GM18909 (cell line): ENCODE measurements at regions not wholly inside any gene's neighbourhood (a gene's known extent, or its start where the extent isn't known, plus 50 kb on each side); places are given as distances from the start of the nearest gene placed in this dataset.
"Not testable (repeated sequence)": the region's sequence is repeated elsewhere in the genome, so short reads cannot be mapped to it uniquely, and the experiment has no call there.

Source experiments
- ATAC-seq: cut with Tn5 transposase; IDR thresholded peaks from one replicate; pipeline ENCODE4 v1.9.1; 2021; ENCODE audit warnings: mild to moderate bottlenecking; ENCODE audit not compliant: unreplicated experiment, poor library complexity

DNA sequence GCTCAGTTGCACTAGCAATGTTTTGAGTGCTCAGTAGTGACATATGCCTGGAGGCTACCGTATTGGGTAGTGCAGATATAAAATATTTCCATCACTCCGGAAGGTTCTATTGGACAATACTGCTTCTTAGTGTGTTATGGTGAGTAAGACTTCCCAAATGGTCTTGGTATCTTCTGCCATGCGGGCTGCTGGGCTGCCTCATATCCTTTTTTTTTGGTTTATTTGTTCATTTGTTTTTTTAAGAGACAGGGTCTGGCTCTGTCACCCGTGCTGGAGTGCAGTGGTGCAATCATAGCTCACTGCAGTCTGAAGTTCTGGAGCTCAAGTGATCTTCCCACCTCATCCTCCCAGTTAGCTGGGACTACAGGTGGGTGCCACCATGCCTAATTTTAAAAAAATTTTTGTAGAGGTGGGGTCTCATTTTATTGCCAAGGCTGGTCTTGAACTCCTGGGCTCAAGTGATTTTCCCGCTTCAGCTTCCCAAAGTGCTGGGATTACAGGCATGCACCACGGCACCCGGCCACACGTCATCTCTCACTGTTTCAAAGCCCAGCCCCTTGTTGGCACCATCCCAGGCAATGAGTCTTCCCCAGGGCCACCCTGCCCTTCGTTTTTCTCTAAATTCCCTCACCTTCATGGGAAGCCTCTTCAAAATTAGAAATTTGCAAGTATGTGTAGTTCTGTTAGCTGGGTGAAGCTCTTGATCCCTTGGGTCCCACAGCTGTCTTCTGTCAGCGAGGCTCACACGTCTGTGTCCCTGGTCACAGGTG is 111.0 kb upstream of the KLF14 start:
- no peak for ATAC-seq

DNA sequence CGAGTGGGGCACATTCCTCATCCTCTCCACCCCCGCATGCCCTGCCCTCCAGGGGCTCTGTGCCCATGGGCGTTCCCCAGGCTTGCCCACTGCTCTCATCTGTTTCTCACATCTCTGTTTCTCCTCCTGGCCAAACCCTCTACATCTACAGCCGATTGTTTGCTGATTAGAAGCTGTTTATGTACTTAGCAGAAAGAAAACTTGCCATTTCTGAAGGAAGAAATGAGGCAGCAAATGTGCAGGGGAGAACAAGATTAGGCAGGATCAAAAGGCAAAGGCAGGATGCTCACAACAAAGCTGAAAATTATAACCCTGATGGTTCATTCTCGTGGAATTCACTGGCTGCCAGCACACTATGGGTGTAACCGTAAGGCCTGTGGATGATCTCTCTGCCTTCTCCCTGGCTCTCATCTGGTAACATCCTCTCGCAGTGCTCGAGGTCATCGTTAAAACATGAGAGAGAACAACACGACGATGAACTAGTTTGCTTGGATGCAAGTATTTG is 111.6 kb upstream of the KLF14 start:
- no peak for ATAC-seq

DNA sequence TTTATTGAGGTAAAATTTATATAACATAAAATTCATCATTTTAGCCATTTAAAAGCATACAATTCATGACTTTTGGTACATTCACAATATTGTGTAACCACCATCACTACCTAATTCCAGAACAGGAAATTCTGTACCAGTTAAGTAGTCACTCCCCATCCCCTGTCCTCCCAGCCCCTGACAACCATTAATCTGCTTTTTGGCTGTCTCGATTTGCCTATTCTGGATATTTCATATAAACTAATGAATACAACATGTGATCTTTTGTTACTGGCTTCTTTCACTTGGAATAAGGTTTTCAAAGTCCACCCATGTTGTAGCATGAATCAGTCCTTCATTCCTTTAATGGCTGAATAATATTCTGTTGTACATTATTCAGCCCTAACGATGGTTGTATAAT is 115.6 kb upstream of the KLF14 start:
- no peak for ATAC-seq

DNA sequence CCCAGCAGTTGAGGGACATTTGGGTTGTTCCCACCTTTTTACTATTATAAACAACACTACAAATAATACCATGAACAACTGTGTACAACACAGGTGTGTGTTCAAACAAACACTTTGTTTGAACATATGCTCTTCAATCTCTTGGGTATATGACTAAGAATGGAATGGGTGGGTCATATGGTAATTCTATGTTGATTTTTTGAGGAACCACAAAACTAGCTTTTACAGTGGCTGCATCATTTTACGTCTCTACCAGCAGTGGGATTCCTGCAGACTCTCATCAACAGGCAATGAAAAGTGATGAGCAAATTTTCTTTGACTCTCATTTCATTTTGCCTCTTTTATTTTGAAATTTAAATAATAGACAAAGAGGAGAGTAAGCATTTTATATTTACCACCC is 116.9 kb upstream of the KLF14 start:
- ATAC-seq: no peak

DNA sequence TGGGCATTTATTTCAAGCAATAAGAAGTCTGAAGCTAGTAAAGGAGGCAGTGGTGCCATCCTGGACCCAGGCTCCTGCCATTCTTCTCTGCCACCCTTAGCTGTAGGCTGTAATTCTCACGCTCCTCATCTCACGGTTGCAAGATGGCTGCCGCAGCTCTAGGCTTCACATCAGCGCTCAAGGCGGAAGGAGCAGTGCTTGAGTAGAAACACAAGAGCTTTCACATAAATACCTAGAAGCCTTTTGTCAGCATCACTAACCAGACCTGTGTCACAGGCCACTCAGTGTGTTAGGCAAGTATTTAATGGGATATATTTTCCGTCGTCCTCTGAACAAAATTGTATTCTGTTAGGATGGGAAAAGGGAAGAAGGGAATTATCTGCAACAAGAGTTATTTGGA is 118.9 kb upstream of the KLF14 start:
- ATAC-seq: no peak

DNA sequence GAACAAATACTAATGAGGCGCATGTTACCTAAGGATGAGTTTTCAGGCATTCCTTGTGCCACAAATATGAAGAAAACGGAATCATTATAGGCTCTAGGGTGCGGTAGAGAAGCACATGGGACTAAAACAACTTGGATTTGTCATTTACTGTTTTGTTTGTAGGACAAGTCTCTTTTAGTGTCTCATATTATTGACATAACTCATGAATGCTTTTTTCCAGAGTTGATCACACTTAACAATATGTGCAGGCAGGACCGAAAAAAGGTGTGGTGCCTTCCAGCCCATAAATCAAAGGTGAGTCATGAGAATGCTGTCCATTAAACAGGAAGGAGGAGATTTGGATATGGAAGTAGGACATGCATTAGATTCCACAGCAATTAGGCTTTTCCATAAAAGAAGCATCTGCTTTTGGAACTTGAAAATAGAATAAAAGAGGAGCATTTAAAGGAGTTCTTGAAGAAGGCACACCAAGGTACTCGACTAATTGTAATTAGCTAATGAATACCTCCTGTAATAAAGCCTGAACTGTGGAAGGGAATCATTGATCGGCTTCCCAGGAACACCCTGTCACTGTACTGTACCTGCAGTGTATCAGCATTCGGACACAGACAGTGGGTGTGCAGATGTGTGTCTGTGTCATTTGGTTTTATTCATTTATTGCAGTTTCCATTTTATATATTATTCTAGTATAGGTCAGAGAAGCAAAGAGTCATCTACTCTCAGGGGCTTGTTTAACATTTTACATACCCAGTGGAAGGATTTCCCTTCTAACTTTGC is 119.7 kb upstream of the KLF14 start:
- ATAC-seq: no peak

DNA sequence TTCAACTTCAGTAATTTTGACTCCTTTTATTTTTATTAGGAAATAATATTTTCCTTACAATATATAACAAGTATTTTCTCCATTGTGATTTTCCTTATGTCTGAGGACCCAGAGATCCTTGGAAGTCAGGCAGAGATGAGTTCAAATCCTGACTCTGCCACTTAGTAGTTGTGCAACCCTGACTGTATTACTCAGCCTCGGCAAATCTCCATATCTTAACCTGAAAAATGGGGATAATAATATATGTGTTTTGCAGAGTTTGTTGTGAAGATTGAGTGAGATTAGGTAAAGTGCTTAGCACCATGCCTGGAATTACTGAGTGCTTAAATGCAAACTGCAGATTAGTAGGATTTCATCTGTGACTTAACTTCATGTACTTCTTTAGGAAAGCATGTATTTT is 120.5 kb upstream of the KLF14 start:
- no peak for ATAC-seq

DNA sequence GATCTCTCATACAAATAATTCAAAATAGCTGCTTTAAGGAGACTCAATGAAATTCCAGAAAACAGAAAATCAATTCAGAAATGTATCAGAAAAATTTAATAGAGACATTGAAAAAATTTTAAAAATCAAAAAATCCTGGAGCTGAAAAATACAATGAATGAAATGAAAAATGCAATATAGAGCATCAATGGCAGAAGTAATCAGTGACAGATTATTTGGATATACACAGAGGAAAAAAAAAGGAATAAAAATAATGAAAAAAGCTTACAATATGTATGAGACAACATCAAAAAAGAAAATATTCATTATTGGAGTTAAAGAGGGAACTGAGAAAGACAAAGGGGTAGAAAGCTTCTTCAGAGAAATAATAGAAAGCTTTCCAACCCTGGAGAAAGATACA is 122.9 kb upstream of the KLF14 start:
- no peak for ATAC-seq

DNA sequence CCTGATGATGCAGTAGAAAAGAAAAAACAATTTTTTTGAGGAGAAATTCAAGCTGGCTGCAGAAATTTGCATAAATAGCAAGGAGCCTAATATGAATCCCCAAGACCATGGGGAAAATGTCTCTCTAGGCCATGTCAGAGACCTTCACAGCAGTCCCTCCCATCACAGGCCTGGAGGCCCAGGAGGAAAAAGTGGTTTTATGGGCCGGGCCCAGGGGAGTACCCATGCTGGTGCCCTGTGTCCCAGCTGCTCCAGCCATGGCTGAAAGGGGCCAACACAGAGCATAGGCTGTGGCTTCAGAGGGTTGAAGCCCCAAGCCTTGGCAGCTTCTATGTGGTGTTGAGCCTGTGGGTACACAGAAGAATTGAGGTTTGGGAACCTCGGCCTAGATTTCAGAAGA is 126.8 kb upstream of the KLF14 start:
- ATAC-seq: not testable (repeated sequence)

DNA sequence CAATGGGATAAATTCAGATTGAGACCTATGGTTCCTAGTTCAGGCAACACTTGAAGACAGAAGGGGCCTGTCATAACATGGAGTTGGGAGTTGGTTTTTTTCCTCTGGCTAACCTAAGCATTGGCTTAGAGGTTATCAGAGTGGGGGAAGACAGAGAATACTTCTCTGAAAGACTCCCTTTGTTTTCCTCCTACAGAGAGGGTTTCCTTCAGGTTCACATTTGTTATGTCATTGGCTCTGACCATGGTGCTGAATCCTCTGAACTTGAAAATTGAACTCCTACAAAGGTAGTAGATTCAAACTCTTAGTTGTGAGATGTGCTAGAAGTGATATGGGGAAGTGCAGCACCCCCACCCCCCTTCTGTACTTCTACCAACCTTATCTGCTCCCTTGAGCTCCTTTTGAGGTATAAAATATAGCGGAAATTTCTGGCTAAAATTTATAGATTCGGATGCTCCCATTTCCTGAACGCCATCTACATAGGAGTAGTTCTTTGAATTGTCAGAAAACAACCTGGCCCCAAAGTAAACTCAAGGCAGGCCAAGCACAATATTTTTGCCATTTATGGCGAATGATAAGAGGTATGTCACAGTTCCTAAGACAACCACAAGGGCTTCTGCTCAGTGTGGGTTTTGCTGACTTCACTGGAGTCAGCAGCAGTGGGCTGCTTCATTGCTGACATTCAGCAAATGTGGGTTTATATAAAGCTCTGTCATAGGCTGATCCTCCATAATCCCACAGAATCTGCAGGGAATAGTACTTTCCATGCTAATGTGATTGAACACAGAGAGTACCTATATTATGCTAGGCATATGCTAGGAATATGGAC is 131.6 kb upstream of the KLF14 start:
- ATAC-seq: no peak

DNA sequence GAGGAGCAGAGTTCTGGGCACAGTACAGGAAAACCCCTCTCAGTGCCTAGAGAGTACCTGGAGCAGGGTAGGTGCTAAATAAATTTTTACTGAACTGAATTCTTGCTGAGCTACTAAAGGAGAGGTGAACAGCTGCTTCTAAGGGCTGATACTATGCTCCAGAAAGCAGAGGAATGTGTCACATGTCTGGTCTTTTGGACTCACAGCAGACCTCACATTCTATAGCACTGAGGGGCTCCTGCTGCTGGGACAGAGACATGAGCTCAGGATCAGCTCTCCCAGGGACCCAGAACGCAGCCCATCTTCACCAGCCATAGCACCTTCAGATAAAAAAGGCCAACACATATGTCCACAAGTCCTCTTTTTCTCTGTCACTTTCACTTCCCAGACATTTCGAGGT is 133.0 kb upstream of the KLF14 start:
- ATAC-seq: no peak

DNA sequence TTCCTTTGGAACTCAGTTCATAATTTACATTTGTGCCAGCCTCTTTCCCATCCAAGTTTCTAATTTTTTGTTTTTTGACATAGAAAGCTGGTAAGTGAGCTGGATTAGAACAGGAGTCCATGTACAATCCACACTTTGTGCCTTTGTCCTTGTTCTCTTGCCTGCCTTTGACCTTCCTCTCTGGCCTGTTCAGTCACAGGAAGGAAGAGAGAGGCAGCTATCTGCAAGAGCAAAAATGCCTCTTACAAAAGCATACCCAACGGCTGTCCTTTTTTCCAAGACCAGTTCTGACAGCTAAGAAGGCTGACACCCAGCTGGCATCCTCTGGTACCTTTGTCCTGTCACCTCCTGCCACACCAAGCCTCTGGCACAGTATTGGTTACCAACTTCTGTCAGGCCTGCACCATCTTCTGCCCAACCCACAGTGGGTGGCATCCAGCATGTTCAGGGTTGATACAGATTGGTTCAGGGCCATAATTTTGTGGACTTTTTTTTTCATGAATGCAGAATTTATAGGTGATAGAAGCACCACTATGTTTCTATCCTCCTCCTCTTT is 133.7 kb upstream of the KLF14 start:
- ATAC-seq: no peak

DNA sequence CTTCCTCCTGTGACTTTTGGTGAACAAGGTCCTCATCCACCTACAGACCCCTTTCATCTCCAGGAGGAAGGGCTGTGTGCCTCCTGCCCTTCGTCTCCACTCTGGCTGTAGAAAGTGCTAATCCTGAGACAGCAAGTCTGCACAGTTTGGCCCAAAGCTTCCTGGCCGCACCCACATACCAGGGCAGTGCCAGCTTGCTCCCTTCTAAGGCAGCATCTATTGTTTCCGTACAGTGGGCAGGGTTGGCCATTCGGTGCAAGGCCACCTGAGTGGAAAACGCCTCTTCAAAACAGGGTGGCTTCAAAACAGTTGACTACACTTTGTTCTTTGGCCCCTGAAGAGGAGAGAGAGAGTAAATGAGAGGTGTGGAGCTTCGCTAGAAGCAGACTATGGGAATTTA is 134.1 kb upstream of the KLF14 start:
- no peak for ATAC-seq

DNA sequence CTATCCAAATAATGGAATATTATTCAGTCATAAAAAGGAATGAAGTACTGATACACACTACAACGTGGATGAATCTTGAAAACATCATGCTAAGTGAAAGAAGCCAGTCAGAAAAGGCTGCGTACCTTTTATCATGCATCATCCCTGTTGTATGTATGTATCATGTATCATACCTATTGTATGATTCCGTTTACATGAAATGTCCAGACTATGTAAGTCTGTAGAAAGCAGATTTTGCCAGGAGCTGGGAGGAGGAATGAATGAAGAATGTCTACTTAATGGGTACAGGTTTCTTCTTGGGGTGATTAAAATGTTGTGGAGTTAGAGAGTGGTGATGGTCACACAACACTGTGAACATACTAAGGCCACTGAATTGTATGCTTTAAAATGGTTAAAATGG is 135.9 kb upstream of the KLF14 start:
- no peak for ATAC-seq

DNA sequence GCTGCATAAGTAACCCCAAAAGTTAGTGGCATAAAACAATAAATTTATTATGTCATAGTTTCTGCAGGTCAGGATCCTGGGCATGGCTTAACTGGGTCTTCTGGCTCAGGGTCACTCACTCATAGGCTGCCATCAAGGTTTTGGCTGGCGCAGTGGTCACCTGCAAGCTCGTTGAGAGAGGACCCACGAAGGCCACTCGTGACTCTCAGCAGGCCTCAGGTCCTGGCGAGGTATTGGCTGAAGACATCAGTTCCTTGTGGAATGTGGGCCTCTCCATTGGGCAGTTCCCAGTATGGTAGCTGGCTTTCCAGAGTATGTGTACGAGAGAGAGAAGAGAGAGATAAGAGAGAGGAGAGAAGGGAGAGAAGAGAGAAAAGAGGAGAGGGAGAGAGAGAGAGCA is 138.3 kb upstream of the KLF14 start:
- ATAC-seq: no peak

DNA sequence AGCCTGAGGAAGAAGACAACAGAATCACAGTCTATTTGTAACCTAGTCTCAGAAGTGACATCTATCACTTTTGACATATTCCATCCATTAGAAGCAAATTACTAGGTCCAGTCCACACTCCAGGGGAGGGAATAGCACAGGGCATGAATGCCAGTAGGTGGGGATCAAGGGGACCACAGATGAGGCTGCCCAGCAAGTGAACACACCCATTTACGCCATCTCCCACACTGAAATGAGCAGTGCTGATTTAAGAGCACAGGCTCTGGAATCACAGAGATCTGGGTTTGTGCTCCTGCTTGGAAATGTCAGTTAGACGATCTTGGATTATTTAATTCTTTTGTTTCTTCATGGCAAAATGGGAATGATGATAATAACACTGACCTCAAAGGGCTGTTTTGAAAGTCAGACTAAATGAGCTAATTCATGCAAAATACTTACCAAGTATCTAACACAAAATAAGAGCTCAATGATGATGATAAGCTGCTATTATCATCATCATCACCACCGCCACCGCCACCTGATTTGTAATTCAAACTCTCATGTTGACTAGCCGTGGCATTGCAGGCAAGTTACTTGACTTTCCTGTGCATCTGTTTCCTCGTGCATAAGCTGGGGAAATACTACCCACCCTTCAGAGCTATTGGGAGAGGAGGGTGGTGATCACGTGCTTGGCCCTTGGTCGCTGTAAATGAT is 138.9 kb upstream of the KLF14 start:
- ATAC-seq: no peak

DNA sequence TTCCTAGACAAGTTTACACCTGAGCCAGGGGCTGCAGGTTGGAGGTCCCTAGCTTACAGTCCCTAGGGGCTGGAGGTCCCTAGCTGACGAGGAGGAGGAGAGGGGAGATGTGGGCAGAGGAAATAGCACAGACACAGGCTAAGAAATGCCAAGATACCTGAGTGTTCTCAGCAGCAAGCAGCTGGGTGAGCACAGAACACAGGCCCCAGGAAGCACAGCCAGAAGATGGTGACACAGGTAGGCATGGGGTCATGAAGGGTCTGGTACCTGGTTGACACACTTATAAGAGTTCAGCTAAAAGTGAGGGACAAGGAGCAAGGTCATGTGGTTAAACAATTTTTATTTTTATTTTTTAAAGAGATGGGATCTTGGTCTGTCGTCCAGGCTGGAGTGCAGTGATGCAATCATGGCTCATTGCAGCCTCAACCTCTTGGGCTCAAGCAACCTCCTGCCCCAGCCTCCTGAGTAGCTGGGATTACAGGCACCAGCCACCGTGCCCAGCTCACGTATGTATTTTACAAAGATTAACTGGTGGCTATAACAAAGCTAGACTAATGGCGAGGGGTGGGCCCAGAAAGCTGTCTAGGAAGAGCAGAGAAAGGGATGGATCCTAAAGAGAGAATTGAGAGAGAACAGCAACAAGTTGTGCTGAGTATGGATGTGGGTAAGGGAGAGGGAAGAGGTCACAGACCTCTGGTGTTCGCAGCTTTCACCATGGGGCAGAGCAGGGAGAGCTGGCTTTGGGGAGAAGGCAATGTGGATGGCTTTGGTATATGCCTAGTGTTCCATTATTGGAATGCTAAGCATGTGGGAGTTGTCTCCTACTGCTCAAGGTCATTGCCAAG is 140.3 kb upstream of the KLF14 start:
- ATAC-seq: no peak

DNA sequence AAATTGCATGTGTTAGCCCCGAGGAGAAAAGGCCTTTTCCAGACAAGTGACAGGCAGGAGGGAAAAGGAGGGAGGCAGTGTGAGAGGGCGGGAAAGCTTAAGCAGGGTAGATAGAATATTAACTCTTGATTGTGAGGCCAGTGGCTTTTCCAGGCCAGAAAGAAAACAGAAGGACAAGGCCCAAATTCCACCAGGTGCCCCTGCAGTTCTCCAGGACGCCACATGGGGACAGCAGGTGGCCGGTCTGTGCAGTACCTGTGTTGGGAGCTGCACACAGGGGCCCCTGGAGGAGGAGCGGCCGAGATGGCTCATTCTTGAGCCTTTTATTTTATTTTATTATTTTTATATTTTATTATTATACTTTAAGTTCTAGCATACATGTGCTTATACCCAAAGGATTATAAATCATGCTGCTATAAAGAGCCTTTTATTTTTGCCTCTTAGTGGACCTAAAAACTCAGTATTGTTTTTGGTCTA is 141.3 kb upstream of the KLF14 start:
- ATAC-seq: peak; percentile 61

DNA sequence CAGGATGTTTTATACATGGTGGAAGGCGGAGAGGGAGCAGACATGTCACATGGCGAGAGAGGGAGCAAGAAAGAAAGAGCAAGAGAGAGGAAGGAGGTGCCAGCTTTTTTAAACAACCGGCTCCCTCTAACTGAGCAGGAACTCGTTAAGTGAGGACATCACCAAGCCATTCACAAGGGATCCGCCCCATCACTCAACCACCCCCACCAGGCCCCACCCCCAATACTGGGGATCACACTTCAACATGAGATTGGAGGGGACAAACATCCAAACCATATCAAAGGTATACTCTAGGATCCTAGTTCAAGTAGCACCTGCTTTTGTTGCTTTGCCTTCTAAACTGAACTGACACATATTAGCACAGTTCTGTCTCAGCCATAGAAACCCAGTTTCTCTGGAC is 141.9 kb upstream of the KLF14 start:
- no peak for ATAC-seq
